OCI-LY1 (cell line): ENCODE measurements at regions not wholly inside any gene's neighbourhood (a gene's known extent, or its start where the extent isn't known, plus 50 kb on each side); places are given as distances from the start of the nearest gene placed in this dataset.

Experiments used
- EZH2 ChIP-seq: fragments of 200-600 bp; sonication (generic), shearing (Covaris generic); IDR thresholded peaks from 2 replicates; pipeline ENCODE4 v1.8.0; 2017; ENCODE audit warnings: borderline replicate concordance, mixed run types, mild to moderate bottlenecking, antibody characterized with exemption, low read length, moderate library complexity, mixed read lengths
- TF ChIP-seq, protein P1 (sequence below): fragments of 200-600 bp; sonication (generic), shearing (Covaris generic); IDR thresholded peaks from 2 replicates; pipeline ENCODE4 v1.5.1; 2017; ENCODE audit warnings: mild to moderate bottlenecking, antibody characterized with exemption, low read length, moderate library complexity, mixed read lengths

- TF ChIP-seq, protein P1, sequence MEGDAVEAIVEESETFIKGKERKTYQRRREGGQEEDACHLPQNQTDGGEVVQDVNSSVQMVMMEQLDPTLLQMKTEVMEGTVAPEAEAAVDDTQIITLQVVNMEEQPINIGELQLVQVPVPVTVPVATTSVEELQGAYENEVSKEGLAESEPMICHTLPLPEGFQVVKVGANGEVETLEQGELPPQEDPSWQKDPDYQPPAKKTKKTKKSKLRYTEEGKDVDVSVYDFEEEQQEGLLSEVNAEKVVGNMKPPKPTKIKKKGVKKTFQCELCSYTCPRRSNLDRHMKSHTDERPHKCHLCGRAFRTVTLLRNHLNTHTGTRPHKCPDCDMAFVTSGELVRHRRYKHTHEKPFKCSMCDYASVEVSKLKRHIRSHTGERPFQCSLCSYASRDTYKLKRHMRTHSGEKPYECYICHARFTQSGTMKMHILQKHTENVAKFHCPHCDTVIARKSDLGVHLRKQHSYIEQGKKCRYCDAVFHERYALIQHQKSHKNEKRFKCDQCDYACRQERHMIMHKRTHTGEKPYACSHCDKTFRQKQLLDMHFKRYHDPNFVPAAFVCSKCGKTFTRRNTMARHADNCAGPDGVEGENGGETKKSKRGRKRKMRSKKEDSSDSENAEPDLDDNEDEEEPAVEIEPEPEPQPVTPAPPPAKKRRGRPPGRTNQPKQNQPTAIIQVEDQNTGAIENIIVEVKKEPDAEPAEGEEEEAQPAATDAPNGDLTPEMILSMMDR: no peak
- TF ChIP-seq EZH2: no peak
Measured at GRCh38 chr2:74063486-74063885, 78.8 kb downstream of the TET3 start.
